ENCODE measurements at regions not wholly inside any gene's neighbourhood (a gene's known extent, or its start where the extent isn't known, plus 50 kb on each side); places are given as distances from the start of the nearest gene placed in this dataset.

DNA sequence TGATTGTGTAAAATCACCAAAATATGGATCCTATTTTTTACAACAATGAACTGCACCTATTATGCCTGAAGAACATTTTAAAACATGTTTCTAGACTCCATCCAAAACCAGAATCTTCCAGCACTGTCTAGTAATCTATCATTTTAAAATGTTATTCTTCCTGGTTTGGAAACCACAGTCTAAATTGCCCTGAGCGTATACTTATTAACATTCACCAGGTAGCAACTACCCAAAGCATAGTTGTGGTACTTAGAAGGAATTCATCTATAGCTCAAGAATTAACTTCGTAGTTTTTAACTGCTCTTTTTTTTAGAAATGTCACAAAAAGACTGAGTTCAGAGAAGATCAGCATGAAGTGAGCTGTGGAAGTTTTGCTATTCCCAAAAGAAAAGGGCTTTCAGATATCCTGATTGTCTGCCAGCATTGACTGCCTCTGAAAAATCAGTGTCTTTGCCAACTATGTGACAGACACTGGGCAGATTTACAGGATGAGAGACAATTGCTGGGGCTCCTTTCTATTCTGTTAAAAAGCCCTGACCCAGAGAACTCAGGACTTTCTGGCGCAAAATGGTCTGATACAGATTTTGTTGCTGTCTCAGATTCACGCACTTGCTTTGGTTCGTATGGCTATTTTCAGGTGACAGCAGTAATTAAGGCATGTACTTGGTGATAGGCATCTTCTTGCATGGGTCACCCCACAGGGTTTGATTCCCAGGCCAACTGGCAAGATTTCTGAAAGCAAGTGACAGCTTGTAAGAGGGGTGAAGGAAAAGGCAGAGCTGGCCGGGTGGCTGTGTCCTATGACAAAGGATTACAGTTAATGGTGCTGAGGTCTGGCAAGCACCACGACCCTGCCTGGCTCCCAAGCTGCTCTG lies 152.5 kb upstream of the RAI14 start:
- peaks cover 7 to 9% of the 10 kb centered on the region in 2 donors for H3K4me1 Mint-ChIP-seq (ENCODE audit: low read depth in 2 of 2)
- ATAC-seq (replicated peaks) (no peak), DNase-seq (no peak)
- H3K27me3 Mint-ChIP-seq: peaks cover 24 to 44% of the 10 kb centered on the region in 2 donors
- no peaks in the 10 kb centered on the region for H3K9me3 Mint-ChIP-seq
- H3K36me3 Mint-ChIP-seq (ENCODE audit: insufficient read depth): no peaks in the 10 kb centered on the region
- no peak overlapping the region for H3K27ac Mint-ChIP-seq
- H3K4me3 Mint-ChIP-seq: no peak overlapping the region

- Mint-ChIP-seq H3K9me3 (no peaks in the 10 kb centered on the region), H3K36me3 (ENCODE audit: insufficient read depth) (no peaks in the 10 kb centered on the region), H3K27me3 (peaks cover 33 to 44% of the 10 kb centered on the region in 2 donors), H3K27ac (no peak overlapping the region), H3K4me1 (ENCODE audit: low read depth in 2 of 2) (no peaks in the 10 kb centered on the region), H3K4me3 (no peak overlapping the region)
- ATAC-seq (replicated peaks) (no peak), DNase-seq (no peak)
Measured at GRCh38 chr5:34504967-34505366, 151.2 kb upstream of the RAI14 start.

DNA sequence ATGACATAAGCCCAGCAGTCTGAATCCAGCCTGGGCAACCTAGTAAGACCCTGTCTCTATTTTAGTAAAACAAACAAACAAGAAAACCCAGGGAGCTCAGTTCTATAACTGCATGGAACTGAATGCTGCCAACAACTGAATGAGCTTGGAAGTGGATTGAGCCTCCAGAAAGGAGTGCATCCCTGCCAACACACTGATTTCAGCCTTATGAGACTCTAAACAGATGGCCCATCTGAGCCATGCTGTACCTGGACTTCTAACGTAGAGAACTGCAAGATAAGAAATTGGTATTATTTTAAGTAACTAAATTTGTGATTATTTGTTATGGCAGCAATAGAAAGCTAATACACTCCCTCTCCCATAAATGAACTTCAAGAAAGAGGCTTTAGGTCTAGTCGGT lies 150.4 kb upstream of the RAI14 start:
- H3K36me3 Mint-ChIP-seq (ENCODE audit: insufficient read depth): no peaks in the 10 kb centered on the region
- no peak overlapping the region for H3K27ac Mint-ChIP-seq
- H3K4me3 Mint-ChIP-seq: no peak overlapping the region
- ATAC-seq (replicated peaks): no peak
- no peaks in the 10 kb centered on the region for H3K4me1 Mint-ChIP-seq (ENCODE audit: low read depth in 2 of 2)
- no peaks in the 10 kb centered on the region for H3K9me3 Mint-ChIP-seq
- DNase-seq: no peak
- H3K27me3 Mint-ChIP-seq: peaks cover 33 to 44% of the 10 kb centered on the region in 2 donors

DNA sequence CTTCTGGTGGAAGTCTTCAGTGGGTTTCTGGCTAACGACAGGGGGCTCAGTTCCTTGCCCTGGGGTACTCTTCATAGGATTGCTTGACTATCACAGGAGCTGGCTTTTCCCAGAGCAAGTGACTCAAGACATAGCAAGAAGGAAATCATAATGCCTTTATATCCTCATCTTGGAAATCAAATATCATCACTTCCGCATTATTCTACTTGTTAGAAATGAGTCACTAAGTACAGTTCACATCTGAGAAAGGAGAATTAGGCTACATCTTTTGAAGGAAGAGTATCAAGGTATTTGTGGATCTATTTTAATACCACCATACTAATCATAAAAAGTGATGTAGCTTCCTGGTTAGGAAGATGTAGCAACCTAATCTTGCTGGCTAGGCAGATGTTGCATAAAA lies 148.2 kb upstream of the RAI14 start:
- Mint-ChIP-seq H3K36me3 (ENCODE audit: insufficient read depth) (no peaks in the 10 kb centered on the region), H3K27me3 (peaks cover 33 to 41% of the 10 kb centered on the region in 2 donors), H3K4me1 (ENCODE audit: low read depth in 2 of 2) (no peaks in the 10 kb centered on the region), H3K4me3 (no peak overlapping the region), H3K27ac (no peak overlapping the region), H3K9me3 (no peaks in the 10 kb centered on the region)
- no peak for DNase-seq
- no peak for ATAC-seq (replicated peaks)

- Mint-ChIP-seq H3K4me1 (ENCODE audit: low read depth in 2 of 2) (no peaks in the 10 kb centered on the region), H3K27me3 (peaks cover 21 to 29% of the 10 kb centered on the region in 2 donors), H3K27ac (no peak overlapping the region), H3K4me3 (no peak overlapping the region), H3K36me3 (ENCODE audit: insufficient read depth) (no peaks in the 10 kb centered on the region), H3K9me3 (no peaks in the 10 kb centered on the region)
- no peak for ATAC-seq (replicated peaks)
- DNase-seq: no peak
Measured at GRCh38 chr5:34509392-34509791, 146.7 kb upstream of the RAI14 start.

GRCh38 chr5:34510002-34510401 lies 146.1 kb upstream of the RAI14 start:
- Mint-ChIP-seq H3K4me1 (ENCODE audit: low read depth in 2 of 2) (no peaks in the 10 kb centered on the region), H3K36me3 (ENCODE audit: insufficient read depth) (no peaks in the 10 kb centered on the region), H3K9me3 (no peaks in the 10 kb centered on the region), H3K27ac (no peak overlapping the region), H3K4me3 (no peak overlapping the region), H3K27me3 (peaks cover 16 to 28% of the 10 kb centered on the region in 2 donors)
- no peak for DNase-seq
- ATAC-seq (replicated peaks): no peak

- no peak for ATAC-seq (replicated peaks)
- Mint-ChIP-seq H3K9me3 (no peaks in the 10 kb centered on the region), H3K4me1 (ENCODE audit: low read depth in 2 of 2) (no peaks in the 10 kb centered on the region), H3K4me3 (no peak overlapping the region), H3K36me3 (ENCODE audit: insufficient read depth) (no peaks in the 10 kb centered on the region), H3K27me3 (peaks cover 10 to 19% of the 10 kb centered on the region in 2 donors), H3K27ac (no peak overlapping the region)
- no peak for DNase-seq
Measured at GRCh38 chr5:34511063-34511462, 145.1 kb upstream of the RAI14 start.

GRCh38 chr5:34511481-34511880 lies 144.6 kb upstream of the RAI14 start:
- Mint-ChIP-seq H3K9me3 (no peaks in the 10 kb centered on the region), H3K36me3 (ENCODE audit: insufficient read depth) (no peaks in the 10 kb centered on the region), H3K4me1 (ENCODE audit: low read depth in 2 of 2) (no peaks in the 10 kb centered on the region), H3K27me3 (peaks cover 10 to 23% of the 10 kb centered on the region in 2 donors), H3K4me3 (no peak overlapping the region), H3K27ac (no peak overlapping the region)
- ATAC-seq (replicated peaks) (no peak), DNase-seq (no peak)

- Mint-ChIP-seq H3K27me3 (peaks cover 15 to 28% of the 10 kb centered on the region in 2 donors), H3K27ac (no peak overlapping the region), H3K4me1 (ENCODE audit: low read depth in 2 of 2) (no peaks in the 10 kb centered on the region), H3K9me3 (no peaks in the 10 kb centered on the region), H3K36me3 (ENCODE audit: insufficient read depth) (no peaks in the 10 kb centered on the region), H3K4me3 (no peak overlapping the region)
- ATAC-seq (replicated peaks): no peak
- no peak for DNase-seq
Measured at GRCh38 chr5:34511915-34512314, 144.2 kb upstream of the RAI14 start.

GRCh38 chr5:34516166-34516565 lies 140.0 kb upstream of the RAI14 start:
- Mint-ChIP-seq H3K27me3 (peaks cover 12 to 26% of the 10 kb centered on the region in 2 donors), H3K27ac (no peak overlapping the region), H3K4me1 (ENCODE audit: low read depth in 2 of 2) (no peaks in the 10 kb centered on the region), H3K36me3 (ENCODE audit: insufficient read depth) (no peaks in the 10 kb centered on the region), H3K9me3 (no peaks in the 10 kb centered on the region), H3K4me3 (no peak overlapping the region)
- ATAC-seq (replicated peaks) (no peak), DNase-seq (no peak)

- no peaks in the 10 kb centered on the region for H3K36me3 Mint-ChIP-seq (ENCODE audit: insufficient read depth)
- peaks cover 12 to 26% of the 10 kb centered on the region in 2 donors for H3K27me3 Mint-ChIP-seq
- ATAC-seq (replicated peaks) (no peak), DNase-seq (no peak)
- no peak overlapping the region for H3K27ac Mint-ChIP-seq
- H3K4me1 Mint-ChIP-seq (ENCODE audit: low read depth in 2 of 2): no peaks in the 10 kb centered on the region
- no peak overlapping the region for H3K4me3 Mint-ChIP-seq
- no peaks in the 10 kb centered on the region for H3K9me3 Mint-ChIP-seq
Measured at GRCh38 chr5:34516686-34517085, 139.4 kb upstream of the RAI14 start.

DNA sequence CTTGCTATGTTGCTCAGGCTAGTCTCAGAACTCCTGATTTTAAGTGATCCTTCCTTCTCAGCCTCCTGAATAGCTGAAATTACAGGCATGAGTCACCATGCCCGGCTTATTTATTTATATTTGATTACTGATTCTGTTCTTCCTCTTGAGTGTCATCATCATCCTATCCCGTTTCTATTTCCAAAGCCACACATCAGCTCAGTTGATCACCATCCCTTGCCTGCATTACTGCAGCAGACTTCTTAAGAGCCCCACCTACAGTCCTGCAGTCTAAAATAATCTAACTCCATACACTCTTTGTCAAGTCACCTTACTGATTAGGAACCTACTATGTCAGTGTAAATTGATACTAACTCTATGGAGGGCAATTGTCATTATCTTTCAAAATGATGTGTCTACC lies 138.9 kb upstream of the RAI14 start:
- Mint-ChIP-seq H3K27ac (no peak overlapping the region), H3K4me3 (no peak overlapping the region), H3K36me3 (ENCODE audit: insufficient read depth) (no peaks in the 10 kb centered on the region), H3K4me1 (ENCODE audit: low read depth in 2 of 2) (no peaks in the 10 kb centered on the region), H3K9me3 (no peaks in the 10 kb centered on the region), H3K27me3 (peaks cover 12 to 21% of the 10 kb centered on the region in 2 donors)
- ATAC-seq (replicated peaks) (no peak), DNase-seq (no peak)

- H3K4me1 Mint-ChIP-seq (ENCODE audit: low read depth in 2 of 2): peaks cover 0 to 7% of the 10 kb centered on the region in 2 donors
- no peak for ATAC-seq (replicated peaks)
- no peak overlapping the region for H3K27ac Mint-ChIP-seq
- no peaks in the 10 kb centered on the region for H3K9me3 Mint-ChIP-seq
- DNase-seq: no peak
- H3K36me3 Mint-ChIP-seq (ENCODE audit: insufficient read depth): no peaks in the 10 kb centered on the region
- H3K27me3 Mint-ChIP-seq: peaks cover 12 to 17% of the 10 kb centered on the region in 2 donors
- H3K4me3 Mint-ChIP-seq: no peak overlapping the region
Measured at GRCh38 chr5:34519489-34520220, 136.5 kb upstream of the RAI14 start.

Measured in effector memory CD8-positive, alpha-beta T cell (primary cell).